Fibroblast of the aortic adventitia (primary cell): ENCODE measurements at regions not wholly inside any gene's neighbourhood (a gene's known extent, or its start where the extent isn't known, plus 50 kb on each side); places are given as distances from the start of the nearest gene placed in this dataset.
"Not testable (repeated sequence)": the region's sequence is repeated elsewhere in the genome, so short reads cannot be mapped to it uniquely, and the experiment has no call there.

Experiments used
- DNase-seq: peaks from one replicate; pipeline ENCODE4 v3.0.0-alpha.2; 2010; ENCODE audit warnings: low read depth
- H3K4me3 ChIP-seq: 2 replicates; pipeline ENCODE4 v1.5.1; 2011; ENCODE audit warnings: low read depth, mild to moderate bottlenecking, control low read depth, low read length, moderate library complexity
- TF ChIP-seq, protein P1 (sequence below): IDR thresholded peaks from 2 replicates; pipeline ENCODE4 v1.5.1; 2011; ENCODE audit warnings: mild to moderate bottlenecking, low read length, control low read depth, inconsistent platforms; ENCODE audit not compliant: insufficient read depth

DNA sequence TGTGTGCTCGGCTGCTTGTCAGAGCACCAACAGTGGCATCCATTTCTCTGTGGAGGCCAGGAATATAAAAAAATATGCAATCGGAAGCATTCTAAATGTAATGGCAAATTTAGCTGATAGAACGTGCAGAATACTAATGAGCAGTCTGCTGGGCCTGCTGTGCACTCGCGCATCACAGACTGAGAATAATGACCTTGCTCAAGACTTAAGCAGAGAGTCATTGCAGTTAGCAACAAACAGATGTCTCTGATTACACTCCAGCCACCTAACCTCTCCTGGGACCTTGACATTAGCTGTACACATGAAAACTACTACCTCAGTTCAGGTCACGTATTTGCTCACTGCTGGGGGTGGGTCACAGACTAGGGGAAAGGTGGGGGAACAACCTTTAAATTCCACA lies 269.2 kb upstream of the DAAM1 start:
- no peak for DNase-seq
- no peak overlapping the region for H3K4me3 ChIP-seq
- TF ChIP-seq, protein P1, sequence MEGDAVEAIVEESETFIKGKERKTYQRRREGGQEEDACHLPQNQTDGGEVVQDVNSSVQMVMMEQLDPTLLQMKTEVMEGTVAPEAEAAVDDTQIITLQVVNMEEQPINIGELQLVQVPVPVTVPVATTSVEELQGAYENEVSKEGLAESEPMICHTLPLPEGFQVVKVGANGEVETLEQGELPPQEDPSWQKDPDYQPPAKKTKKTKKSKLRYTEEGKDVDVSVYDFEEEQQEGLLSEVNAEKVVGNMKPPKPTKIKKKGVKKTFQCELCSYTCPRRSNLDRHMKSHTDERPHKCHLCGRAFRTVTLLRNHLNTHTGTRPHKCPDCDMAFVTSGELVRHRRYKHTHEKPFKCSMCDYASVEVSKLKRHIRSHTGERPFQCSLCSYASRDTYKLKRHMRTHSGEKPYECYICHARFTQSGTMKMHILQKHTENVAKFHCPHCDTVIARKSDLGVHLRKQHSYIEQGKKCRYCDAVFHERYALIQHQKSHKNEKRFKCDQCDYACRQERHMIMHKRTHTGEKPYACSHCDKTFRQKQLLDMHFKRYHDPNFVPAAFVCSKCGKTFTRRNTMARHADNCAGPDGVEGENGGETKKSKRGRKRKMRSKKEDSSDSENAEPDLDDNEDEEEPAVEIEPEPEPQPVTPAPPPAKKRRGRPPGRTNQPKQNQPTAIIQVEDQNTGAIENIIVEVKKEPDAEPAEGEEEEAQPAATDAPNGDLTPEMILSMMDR, result no peak

- DNase-seq, result no peak
- TF ChIP-seq, protein P1, result no peak
- H3K4me3 ChIP-seq, result no peak overlapping the region
Observed at GRCh38 chr14:58920230-58920629, 268.2 kb upstream of the DAAM1 start.

DNA sequence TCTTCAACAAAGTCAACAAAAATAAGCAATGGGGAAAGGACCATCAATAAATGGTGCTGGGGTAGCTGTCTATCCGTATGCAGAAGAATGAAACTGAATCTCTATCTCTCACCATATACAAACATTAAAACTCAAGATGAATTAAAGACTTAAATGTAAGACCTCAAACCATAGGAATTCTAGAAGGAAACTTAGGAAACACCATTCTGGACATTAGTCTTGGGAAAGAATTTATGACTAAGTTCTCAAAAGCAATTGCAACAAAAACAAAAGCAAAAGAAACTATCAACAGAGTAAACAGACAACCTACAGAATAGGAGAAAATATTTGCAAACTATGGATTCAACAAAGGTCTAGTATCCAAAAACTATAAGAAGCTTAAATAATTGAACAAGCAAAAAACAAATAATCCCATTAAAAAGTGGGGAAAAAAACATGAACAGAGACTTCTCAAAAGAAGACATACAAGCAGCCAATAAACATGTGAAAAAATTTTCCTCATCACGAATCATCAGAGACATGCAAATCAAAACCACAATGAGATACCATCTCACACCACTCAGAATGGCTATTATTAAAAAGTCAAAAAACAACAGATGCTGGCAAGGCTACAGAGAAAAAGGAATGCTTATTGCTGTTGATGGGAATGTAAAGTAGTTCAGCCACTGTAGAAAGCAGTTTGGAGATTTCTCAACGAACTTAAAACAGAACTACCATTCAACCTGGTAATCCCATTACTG lies 266.1 kb upstream of the DAAM1 start:
- DNase-seq, H3K4me3 ChIP-seq: not testable (repeated sequence)

DNA sequence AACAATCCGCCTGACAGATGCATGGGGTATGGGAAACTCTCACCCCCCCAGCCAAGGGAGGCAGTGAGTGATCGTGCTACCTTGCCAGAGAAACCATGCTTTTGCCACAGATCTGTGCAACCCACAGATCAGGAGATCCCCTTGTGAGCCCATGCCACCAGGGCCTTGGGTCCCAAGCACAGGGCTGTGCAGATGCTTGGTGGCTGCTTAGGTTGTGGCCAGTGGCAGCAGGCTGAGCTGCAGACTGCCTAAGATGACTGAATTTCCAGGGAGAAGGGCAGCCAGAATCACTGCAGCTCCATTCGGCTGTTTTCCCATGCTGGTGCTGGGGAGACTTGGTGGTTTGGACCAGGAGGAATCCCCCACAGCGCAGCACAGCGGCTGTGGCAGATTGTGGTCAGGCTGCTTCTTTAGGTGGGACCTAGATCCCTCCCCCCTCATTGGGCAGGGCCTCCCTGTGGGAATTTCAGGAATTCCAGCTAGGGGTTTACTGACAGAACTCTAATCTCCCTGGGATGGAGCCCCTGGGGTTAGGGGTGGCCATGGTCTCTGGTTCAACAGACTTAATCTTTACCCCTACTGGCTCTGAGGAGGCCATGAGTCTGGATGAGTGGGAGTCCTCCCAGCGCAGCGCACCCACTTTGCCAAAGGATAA lies 264.6 kb upstream of the DAAM1 start:
- TF ChIP-seq, protein P1, result no peak
- DNase-seq, result no peak
- H3K4me3 ChIP-seq, result no peak overlapping the region

GRCh38 chr14:58941629-58942028 lies 246.8 kb upstream of the DAAM1 start:
- TF ChIP-seq, protein P1, result no peak
- DNase-seq, result peak; percentile 10
- no peak overlapping the region for H3K4me3 ChIP-seq

DNA sequence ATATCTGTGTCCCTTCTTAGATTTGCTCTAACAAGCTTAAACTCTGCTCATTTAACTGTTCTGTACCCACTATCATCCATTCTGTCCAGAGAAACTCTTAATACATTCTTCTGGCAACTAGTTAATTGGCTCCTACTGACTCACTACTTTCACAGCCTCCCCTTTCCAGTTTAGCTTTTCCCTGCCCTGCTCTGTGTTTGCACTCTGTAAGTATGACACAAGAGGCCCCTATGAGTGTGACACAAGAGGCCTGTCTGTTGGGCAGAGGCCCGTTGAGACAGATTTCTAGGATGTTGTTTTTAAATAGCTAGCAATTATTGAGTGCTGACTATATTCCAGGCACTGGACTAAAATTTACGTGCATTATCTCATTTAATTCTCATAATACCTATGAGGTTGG lies 246.0 kb upstream of the DAAM1 start:
- DNase-seq, result peak; percentile 12
- H3K4me3 ChIP-seq, result no peak overlapping the region
- TF ChIP-seq, protein P1, result no peak

GRCh38 chr14:58944343-58944967 lies 244.0 kb upstream of the DAAM1 start:
- TF ChIP-seq, protein P1, result no peak
- no peak overlapping the region for H3K4me3 ChIP-seq
- DNase-seq, result no peak
